ENCODE measurements at regions not wholly inside any gene's neighbourhood (a gene's known extent, or its start where the extent isn't known, plus 50 kb on each side); places are given as distances from the start of the nearest gene placed in this dataset.

GRCh38 chr3:102529452-102529851 lies 94.6 kb downstream of the ZPLD1 start:
- FAIRE-seq (no peak), DNase-seq (ENCODE audit: insufficient read length, low spot score) (no peak)

GRCh38 chr3:102530415-102531181 lies 95.8 kb downstream of the ZPLD1 start:
- no peak for FAIRE-seq
- DNase-seq (ENCODE audit: insufficient read length, low spot score), result no peak

GRCh38 chr3:102531686-102532085 lies 96.9 kb downstream of the ZPLD1 start:
- FAIRE-seq, result no peak
- no peak for DNase-seq (ENCODE audit: insufficient read length, low spot score)

GRCh38 chr3:102532901-102533300 lies 98.1 kb downstream of the ZPLD1 start:
- no peak for DNase-seq (ENCODE audit: insufficient read length, low spot score)

GRCh38 chr3:102533784-102534183 lies 99.0 kb downstream of the ZPLD1 start:
- DNase-seq (ENCODE audit: insufficient read length, low spot score) (no peak), FAIRE-seq (no peak)

More at GRCh38 chr3:102532901-102533300, 98.1 kb downstream of the ZPLD1 start:
- FAIRE-seq, result no peak

- DNase-seq (ENCODE audit: insufficient read length, low spot score) (no peak), FAIRE-seq (peak; percentile 77)
These were observed 101.6 kb downstream of the ZPLD1 start for GRCh38 chr3:102536456-102536855.

- FAIRE-seq (no peak), DNase-seq (ENCODE audit: insufficient read length, low spot score) (no peak)
These were observed 102.3 kb downstream of the ZPLD1 start for GRCh38 chr3:102537123-102537522.

GRCh38 chr3:102544741-102545140 lies 109.9 kb downstream of the ZPLD1 start:
- FAIRE-seq (no peak), DNase-seq (ENCODE audit: insufficient read length, low spot score) (no peak)

GRCh38 chr3:102545276-102545675 lies 110.5 kb downstream of the ZPLD1 start:
- no peak for DNase-seq (ENCODE audit: insufficient read length, low spot score)
- FAIRE-seq, result no peak

GRCh38 chr3:102553876-102554275 lies 119.1 kb downstream of the ZPLD1 start:
- FAIRE-seq, result no peak
- DNase-seq (ENCODE audit: insufficient read length, low spot score), result no peak

- FAIRE-seq, result no peak
- DNase-seq (ENCODE audit: insufficient read length, low spot score), result no peak
These were observed 135.7 kb downstream of the ZPLD1 start for GRCh38 chr3:102570511-102570910.

- DNase-seq (ENCODE audit: insufficient read length, low spot score), result no peak
- no peak for FAIRE-seq
These were observed 136.2 kb downstream of the ZPLD1 start for GRCh38 chr3:102571006-102571405.

- no peak for FAIRE-seq
These were observed 137.0 kb downstream of the ZPLD1 start for GRCh38 chr3:102571720-102572384.

GRCh38 chr3:102573483-102574028 lies 138.7 kb downstream of the ZPLD1 start:
- DNase-seq (ENCODE audit: insufficient read length, low spot score) (no peak), FAIRE-seq (no peak)

More at GRCh38 chr3:102571720-102572384, 137.0 kb downstream of the ZPLD1 start:
- no peak for DNase-seq (ENCODE audit: insufficient read length, low spot score)

GRCh38 chr3:102574355-102574754 lies 139.5 kb downstream of the ZPLD1 start:
- DNase-seq (ENCODE audit: insufficient read length, low spot score), result no peak
- FAIRE-seq, result no peak

- DNase-seq (ENCODE audit: insufficient read length, low spot score) (no peak), FAIRE-seq (no peak)
These were observed 141.8 kb downstream of the ZPLD1 start for GRCh38 chr3:102576651-102577050.

- no peak for FAIRE-seq
- DNase-seq (ENCODE audit: insufficient read length, low spot score), result no peak
These were observed 142.4 kb downstream of the ZPLD1 start for GRCh38 chr3:102577082-102577789.

GRCh38 chr3:102580760-102581159 lies 145.9 kb downstream of the ZPLD1 start:
- FAIRE-seq, result no peak
- DNase-seq (ENCODE audit: insufficient read length, low spot score), result no peak

GRCh38 chr3:102586485-102586884 lies 151.7 kb downstream of the ZPLD1 start:
- FAIRE-seq (no peak), DNase-seq (ENCODE audit: insufficient read length, low spot score) (no peak)

- FAIRE-seq, result no peak
- DNase-seq (ENCODE audit: insufficient read length, low spot score), result no peak
These were observed 159.2 kb downstream of the ZPLD1 start for GRCh38 chr3:102593812-102594602.
